Muscle of arm (tissue), 1 donor: ENCODE measurements at regions not wholly inside any gene's neighbourhood (a gene's known extent, or its start where the extent isn't known, plus 50 kb on each side); places are given as distances from the start of the nearest gene placed in this dataset.
A peak's percentile ranks its signal among the peaks of the same experiment; 100 is the strongest.
"Not testable (repeated sequence)": the region's sequence is repeated elsewhere in the genome, so short reads cannot be mapped to it uniquely, and the experiment has no call there.

Experiments
- DNase-seq: peaks from one replicate; pipeline ENCODE4 v3.0.0-alpha.2; 2013

DNA sequence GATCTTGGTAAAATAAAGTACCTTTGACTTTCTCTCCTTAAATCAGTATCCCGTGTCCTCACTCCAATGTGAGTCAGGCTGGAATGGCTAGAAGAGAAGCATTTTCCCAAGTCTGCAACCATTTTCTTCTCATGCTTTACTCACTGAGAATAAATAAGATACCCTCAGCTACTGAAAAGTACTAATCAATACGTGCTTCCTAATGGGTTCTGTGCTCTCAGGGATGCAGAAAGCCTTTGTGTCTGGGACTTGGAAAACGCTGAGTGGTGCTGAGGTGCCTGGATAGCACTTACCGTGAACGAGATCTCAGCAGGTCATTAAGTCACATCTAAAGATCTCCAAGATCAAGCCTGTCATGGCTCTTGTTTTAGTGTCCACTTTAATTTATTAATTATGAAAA is 672.3 kb upstream of the C16orf82 start:
- DNase-seq: no peak

DNA sequence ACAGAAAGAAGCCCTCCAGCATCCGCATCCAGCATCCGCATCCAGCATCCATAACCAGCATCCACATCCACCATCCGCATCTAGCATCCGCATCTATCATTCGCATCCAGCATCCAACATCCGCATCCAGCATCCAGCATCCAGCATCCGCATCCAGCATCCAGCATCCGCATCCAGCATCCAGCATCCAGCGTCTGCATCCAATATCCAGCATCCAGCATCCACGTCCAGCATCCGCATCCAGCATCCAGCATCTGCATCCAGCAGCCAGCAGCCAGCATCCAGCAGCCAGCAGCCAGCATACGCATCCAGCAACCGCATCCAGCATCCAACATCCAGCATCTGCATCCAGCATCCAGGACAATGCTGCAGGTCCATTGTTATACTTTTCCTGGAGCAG is 671.0 kb upstream of the C16orf82 start:
- no peak for DNase-seq

DNA sequence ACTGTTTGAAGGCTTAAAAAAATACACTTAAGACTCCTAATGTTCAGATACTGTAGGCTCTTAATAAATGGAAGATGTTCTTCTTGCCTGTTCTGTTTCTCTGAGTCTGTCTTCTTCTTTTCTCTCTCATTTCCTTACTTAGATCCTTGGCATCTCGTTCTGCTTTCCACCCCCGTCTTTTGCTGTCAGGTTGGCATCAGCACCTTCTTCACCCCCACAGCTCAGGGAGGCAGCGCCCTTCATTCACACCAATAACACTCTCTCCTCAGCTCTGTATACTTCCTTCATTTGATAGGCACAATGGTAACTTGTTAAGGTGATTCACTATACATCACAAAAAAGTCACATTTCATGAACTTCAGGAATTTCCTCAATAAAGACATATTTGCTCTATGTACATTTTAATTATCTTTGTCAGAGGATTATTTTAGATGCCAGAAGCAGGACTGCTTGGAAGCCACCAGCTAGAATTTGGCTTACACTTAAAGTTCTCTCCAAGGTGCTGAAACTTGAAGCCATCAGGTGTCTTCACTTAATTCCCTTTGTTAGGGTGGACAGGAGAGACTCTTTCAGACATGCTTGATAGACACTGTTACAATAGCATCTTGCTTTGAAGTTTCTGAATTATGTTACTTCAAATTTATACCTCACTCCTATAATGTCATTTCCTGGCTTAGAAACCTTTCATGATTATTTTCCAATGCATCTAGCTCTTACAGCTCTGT is 670.1 kb upstream of the C16orf82 start:
- no peak for DNase-seq

DNA sequence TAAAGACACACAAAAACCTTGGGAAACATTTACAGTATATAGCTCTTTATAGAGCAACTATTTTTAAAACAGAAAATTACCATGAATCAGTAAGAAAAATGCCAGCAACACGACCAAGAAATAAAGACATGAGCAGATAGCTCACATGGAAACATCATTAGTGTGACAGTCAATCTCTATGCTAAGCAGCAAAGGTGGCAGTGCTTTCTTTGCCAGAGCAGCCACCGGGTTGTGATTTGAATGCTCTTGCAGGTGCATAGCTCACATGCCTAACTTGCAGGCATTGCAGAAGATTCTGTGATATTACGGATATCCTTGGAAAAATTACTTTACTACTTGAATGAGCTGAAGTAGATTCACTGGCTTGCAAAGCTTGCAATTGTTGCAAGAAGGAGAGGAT is 652.9 kb upstream of the C16orf82 start:
- no peak for DNase-seq

DNA sequence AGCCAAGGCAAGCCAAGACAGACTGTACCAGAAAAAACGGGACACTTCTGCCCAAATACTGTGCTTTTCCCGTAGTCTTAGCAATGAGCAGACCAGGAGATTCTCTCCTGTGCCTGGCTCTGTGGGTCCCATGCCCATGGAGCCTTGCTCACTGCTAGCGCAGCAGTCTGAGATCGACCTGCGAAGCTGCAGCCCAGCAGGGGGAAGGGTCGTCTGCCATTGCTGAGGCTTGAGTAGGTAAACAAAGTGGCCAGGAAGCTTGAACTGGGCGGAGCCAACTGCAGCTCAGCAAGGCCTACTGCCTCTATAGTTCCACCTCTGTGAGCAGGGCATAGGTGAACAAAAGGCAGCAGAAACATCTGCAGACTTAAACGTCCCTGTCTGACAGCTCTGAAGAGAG is 647.3 kb upstream of the C16orf82 start:
- not testable (repeated sequence) for DNase-seq

DNA sequence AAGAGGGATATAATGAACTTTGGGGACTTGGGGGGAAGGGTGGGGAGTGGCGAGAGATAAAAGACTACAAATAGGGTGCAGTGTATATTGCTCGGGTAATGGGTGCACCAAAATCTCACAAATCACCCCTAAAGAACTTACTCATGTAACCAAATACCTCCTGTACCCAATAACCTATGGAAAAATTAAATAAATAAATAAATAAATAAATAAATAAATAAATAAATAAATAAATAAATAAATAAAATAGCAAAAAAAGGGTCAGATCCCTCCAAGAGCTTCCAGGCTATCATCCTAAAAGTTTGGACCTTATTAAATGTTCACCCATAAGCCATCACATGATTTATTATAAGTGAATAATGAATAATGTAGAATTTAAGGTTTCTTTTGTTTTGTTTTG is 636.1 kb upstream of the C16orf82 start:
- DNase-seq: no peak

DNA sequence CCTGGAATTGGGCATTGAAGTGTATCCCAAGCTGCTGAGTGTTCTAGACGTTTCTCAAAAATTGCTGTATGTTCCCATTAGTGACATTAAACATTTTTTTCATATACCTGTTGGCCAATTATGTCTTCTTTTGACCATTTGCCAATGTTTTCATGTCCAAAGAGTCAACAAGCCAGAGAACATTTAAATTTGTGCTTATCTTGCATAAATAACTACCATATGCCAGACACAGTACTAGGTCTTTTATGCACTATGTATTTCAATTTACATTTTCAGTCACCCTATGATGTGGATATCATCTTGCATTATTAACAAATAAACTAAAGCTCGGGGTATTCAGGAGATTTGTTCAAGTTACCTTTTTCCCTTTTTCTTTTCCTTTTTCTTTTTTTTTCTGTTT is 632.9 kb upstream of the C16orf82 start:
- no peak for DNase-seq

DNA sequence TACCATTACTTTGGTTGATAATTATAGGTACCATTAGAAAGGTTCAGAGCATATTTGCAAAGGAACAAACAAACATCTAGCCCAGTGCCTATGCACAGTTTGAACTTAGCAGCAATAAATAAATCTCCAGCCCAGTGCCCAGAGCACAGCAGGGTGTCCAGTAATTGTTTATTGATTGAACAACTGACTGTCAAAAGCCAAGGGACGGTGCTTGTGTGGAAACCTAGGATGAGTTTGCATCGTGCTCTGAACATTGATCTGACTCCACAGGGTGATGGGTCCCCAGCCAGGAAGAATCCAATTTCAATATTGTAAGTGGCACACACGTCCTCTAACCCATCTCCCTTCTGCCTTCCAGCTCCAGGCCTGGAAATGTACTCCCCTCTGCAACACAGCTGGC is 625.5 kb upstream of the C16orf82 start:
- DNase-seq: no peak

DNA sequence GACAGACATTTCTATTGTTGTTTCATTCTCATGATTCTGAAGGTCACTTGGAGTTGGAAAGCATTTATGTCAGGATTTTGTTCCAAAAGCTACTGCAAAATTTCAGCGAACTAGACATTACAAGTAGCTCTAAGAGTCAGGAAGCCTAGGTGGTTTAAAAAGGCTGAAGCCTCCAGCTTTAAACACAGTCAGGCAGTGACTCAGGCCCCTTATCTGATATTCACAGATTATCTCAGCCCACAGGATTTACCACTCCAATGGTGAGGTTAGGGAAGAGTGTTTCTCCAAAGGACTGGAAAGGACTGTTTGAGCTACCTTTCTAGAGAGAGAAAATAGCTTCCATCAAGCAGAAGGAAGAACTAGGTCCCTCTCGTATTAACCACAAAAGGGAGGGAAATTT is 624.4 kb upstream of the C16orf82 start:
- no peak for DNase-seq

DNA sequence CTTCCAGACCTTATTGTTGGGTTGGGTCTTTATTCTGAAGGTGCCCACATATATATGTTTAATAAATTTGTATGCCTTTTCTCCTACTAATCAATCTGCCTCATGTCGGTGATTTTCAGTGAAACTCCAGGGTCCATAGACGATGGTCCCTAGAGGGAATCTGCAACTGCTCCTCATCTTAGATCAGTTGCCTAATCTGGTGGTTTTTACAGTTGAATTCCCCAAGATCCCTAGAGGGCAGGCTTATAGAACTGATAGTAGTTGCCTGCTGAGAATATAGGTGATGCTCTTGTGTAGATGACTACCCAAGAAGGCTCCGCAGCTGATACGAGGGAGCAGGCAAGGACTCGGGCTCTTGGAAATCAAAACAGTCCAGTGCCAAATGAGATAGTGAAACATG is 619.2 kb upstream of the C16orf82 start:
- DNase-seq: no peak

DNA sequence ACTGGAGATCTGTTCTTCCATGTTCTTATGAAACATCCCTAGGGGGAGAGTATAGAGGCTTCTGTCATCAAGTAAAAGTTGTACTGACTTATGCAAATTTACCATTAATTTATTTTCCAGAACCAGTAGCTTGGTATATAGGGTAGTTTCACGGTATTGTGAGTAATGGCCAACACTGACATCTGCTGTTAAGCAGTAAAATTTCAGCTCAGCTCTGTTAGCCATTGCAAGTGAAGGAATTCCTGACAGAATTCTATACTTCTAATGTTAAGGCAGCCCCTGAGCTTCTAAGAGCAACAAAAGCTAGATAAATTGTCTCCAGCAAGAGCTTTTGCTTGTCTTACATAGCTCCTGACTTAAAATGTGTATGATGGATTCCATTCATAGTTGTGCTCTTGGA is 613.5 kb upstream of the C16orf82 start:
- no peak for DNase-seq

DNA sequence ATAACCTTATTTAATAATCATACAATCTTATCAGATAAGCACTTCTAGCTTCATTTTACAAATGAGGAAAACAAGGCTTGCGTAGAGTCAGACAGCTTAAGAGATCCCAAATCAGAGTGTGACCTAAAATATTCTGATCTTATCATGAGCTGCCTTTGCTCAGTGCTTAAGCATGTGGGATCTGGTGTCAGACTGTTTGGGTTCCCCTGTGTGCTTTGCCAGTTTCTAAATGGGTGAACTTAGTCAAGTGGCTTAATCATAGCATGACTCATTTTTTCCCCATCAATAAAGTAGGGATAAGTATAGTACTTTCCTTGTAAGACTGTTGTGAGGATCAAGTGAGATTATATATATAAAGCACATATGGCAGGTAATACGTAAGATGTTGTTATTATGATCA is 612.6 kb upstream of the C16orf82 start:
- no peak for DNase-seq

DNA sequence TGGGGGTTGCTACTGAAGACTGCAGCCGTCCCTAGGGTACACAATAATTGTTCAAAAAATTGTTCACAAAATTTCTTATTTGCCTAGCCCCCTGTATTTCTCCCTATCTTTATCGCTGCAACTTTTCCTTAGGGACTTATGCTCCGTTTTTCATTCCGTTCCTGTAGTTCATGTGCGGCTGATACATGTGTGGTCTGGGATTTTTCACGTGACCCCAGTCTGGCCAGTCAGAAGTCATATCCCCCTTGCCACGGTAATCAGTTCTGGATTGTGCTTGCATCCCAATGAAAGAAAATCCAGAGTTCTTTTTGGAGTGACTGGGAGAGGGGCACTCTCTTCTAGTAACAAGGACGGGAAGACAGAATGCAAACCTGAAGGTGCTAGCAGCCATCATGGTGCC is 610.7 kb upstream of the C16orf82 start:
- DNase-seq: no peak

DNA sequence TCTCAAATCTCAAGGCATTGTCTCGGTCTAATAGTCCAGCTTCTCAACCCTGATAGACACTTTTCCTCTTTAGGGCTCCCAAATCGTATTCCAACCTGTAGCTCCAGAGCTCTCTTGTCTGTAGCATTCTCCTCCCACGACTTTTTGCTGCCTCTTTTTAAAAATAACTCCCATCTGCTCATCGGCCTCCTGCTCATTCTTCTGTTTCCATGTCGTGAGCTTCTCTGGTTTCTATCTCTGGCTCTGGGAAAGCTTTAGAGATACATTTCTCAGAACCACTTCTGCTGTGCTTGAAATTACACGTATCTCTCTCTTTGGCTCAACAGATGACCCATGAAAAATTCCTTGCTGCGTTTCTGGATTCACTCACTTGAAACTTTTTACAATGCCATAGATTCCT is 609.6 kb upstream of the C16orf82 start:
- no peak for DNase-seq

DNA sequence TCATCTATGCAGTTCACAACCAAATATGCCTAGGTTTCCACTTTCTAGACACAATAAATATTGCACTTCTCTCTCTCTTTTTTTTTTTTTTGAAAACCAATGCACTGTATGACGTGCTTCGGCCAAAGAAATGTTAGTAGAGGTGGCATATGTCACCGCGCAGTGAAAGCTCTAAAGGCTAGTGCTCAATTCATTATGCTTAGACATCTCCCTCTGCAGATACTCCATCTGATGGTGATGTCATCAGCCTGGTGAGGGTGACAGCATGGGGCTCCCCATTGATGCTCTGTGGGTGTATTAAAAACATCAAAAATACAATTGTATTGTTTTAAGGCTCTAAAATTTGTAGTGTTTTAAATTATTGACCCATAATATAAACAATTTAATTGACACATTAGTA is 608.8 kb upstream of the C16orf82 start:
- DNase-seq: no peak

DNA sequence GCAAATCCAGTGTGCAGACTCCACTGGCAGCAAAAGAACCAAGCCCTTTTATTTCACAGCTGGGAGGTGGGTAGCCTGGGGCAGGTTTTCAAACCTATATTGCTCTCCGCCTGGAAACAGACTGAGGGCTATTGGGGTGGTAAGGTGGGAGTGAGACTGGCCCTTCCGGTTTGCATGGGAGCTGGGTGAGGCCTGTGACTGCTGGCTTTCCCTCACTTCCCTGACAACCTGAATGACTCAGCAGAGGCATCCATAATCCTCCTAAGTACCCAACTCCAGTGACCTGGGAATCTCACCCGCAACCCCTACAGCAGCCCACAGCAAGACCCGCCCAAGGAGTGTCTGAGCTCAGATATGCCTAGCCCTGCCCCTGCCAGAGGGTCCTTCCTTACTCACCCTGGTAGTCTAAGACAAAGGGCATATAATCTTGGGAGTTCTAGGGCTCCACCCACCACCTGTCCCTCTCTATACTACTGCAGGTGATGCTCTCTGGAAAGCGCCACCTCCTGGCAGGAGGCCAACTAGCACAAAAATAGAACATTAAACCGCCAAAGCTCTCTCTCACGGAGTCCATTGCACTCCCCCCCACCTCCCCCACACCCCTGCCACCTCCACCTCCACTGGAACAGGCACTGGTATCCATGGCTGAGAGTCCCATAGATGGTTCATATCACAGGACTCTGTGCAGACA is 602.0 kb upstream of the C16orf82 start:
- DNase-seq: no peak

DNA sequence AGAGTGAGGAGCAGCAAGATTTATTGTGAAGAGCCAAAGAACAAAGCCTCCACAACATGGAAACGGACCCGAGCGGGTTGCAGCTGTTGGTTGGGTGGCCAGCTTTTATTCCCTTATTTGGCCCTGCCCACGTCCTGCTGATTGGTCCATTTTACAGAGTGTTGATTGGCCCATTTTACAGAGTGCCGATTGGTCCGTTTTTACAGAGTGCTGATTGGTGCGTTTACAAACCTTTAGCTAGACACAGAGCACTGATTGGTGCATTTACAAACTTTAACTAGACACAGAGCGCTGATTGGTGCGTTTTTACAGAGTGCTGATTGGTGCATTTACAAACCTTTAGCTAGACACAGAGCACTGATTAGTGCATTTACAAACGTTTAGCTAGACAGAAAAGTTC is 592.3 kb upstream of the C16orf82 start:
- not testable (repeated sequence) for DNase-seq

DNA sequence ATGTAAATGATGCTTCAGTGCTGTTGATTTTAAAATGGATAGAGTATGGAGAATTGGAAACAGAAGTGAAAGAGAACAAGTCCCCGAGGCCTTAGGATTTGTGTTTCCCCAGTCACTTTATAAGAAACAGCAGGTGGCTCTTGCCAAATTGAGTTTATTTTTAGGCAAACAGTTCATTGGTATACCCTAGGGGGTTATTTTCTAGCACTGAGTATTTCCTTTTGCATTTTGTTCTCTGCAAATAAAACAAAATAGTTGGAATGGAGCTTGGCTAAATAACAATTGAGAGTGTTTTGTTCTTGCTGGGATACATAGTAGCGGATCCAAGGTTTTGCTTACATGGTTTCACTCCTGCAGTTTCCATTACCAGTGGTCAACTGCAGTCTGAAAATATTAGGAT is 591.1 kb upstream of the C16orf82 start:
- peak; percentile 64 for DNase-seq

DNA sequence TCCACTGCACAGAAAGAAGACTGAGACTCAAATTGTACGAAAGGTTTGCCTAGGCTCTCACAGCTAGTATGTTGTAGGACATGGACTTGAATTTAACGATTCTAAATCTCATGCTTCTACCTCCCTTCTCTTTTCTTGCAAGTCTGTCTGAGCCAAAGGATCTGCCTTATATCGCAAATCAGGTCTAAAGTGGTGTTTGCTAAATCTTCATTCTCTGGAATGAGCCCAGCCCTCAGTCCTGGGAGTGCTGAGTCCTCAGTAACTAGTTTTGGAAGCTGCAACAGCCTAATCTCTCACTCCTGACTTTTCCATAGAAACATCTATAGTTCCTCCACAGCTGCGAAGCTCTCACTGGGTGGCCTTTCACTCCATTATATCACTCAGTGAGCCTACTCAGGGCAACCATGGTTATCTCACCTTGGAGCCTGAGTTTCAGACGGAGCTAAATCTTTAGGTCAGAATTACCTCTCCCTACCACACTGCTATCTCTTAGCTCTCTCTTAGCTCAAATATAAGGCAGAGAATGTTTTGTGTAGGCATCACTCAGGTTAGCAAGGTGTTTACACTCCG is 575.5 kb upstream of the C16orf82 start:
- DNase-seq: no peak

DNA sequence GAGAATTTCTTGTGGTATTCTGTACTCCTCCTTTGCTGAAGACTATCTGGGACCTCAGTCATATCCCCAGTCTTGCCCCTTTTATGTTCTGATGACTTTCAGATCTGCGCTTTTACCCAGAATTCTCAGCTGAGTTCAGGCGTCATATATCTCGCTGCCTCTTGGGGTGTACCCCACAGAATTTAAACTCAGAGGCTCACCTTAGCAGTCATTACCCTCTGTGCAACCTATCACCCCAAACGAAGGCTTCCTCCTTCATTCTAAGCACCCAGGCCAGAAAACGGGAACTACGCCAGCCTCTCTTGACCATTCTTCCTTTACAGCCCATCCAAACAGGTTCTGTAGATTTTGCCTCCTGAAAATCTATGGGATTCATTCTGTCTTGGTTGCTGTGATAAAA is 574.8 kb upstream of the C16orf82 start:
- DNase-seq: no peak

DNA sequence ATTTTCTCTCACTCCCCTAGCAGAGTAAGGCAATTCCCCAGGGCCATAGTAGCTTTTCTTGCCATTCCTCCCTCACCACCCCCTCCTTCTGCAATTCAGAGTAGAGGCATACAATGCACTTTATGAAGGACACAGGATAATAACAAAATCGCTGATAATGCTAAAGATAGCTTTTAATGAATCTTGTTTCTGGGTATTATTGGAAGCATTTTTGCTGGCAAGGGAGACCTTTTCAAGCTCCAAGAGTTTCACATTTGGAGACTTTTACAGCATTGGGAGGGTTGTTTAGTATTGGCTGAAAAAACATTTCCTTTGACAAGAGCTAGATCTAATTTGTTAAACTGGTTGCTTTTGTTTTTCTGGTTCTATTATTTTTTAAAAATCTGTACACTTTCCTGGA is 573.0 kb upstream of the C16orf82 start:
- DNase-seq: peak; percentile 19

DNA sequence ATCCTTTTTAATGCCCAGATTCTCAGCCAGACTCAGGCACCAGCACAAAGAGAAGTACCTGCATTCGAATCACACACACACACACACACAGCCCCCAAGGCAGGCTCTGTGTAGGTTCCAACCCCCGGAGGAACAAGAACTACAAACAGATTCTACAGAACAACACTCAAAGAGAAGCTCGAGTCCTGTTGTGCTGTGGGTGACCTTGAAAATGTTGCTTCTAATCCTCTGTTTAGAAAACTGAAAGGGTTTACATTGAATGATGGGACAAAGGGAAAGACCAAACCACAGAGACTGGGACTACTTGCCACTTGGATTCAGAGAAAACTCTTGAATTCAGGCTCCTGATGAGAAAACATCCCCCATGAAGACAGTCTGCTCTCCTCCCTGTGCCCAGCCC is 568.8 kb upstream of the C16orf82 start:
- DNase-seq: no peak

DNA sequence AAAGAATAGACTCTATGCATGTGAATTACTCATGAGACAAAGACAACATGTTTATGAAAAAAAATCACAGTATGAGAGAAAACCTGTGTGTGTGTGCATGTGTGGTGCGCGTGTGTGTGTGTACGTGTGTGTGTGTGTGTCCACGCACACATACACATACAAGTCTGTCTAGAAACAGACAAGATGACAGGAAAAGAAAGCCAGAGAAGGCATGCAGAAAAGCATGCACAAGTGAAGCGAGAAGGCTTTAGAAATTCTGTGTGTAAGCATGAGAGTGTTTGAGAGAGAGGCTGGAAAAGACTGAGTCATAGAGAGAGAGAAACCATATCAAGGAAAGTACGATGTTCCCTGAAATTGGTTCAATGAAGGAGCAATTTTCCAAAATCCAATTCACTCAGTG is 566.4 kb upstream of the C16orf82 start:
- no peak for DNase-seq

DNA sequence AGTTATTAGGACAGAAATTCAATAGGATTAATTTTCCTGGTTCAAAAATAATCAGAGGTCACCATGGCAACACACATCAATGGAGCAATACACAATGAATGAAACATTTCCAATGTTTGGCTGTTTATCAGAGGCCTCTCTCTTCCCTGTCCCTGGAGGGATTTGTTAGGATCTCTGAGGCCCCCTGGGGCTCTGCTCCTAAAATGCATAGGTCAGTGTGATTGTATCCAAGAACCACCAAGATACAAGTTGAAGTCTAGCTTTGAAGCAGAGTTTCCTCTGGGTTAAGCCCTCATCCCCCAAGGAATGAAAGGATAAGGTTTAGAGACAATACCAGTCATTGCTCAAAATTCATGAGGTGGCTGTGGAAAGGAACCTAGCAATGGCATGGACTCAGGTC is 561.2 kb upstream of the C16orf82 start:
- DNase-seq: no peak
